ENCODE measurements at regions not wholly inside any gene's neighbourhood (a gene's known extent, or its start where the extent isn't known, plus 50 kb on each side); places are given as distances from the start of the nearest gene placed in this dataset.

DNA sequence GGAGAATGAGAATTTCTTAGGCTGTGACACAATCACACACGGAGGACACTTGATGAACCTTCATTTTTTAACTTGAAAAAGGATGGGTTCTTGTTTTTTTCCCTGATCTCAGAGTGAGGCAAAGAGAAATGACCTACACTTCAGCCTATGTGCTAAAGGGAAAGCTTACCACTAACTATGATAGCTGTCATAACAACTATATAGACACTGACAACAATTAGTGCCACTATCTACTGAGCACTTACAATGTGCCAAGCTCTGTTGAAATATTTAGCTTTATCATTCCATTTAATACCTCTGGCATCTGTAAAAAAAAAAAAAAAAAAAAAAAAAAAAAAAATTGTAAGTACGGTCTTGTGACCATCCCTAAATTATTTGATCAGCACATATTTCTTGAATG, 135.9 kb upstream of the WWC1 start:
- Mint-ChIP-seq H3K27me3 (ENCODE audit: low read depth) (peaks cover 4% of the 10 kb centered on the region), H3K27ac (ENCODE audit: unreplicated experiment) (no peak overlapping the region), H3K4me1 (ENCODE audit: low read depth) (peaks cover 15% of the 10 kb centered on the region), H3K9me3 (ENCODE audit: low read depth) (no peaks in the 10 kb centered on the region), H3K4me3 (ENCODE audit: unreplicated experiment) (no peak overlapping the region), H3K36me3 (ENCODE audit: low read depth) (no peaks in the 10 kb centered on the region)
- no peak for TF ChIP-seq CTCF (IDR thresholded peaks at IDR 0.05)
- no peak for DNase-seq (ENCODE audit: low spot score)

- TF ChIP-seq CTCF (IDR thresholded peaks at IDR 0.05) = no peak
- H3K27ac Mint-ChIP-seq (ENCODE audit: unreplicated experiment) = no peak overlapping the region
- no peaks in the 10 kb centered on the region for H3K36me3 Mint-ChIP-seq (ENCODE audit: low read depth)
- no peaks in the 10 kb centered on the region for H3K9me3 Mint-ChIP-seq (ENCODE audit: low read depth)
- DNase-seq (ENCODE audit: low spot score) = no peak
- peaks cover 15% of the 10 kb centered on the region for H3K4me1 Mint-ChIP-seq (ENCODE audit: low read depth)
- no peak overlapping the region for H3K4me3 Mint-ChIP-seq (ENCODE audit: unreplicated experiment)
- peaks cover 4% of the 10 kb centered on the region for H3K27me3 Mint-ChIP-seq (ENCODE audit: low read depth)
Measured at GRCh38 chr5:168156170-168156569, 135.3 kb upstream of the WWC1 start.

DNA sequence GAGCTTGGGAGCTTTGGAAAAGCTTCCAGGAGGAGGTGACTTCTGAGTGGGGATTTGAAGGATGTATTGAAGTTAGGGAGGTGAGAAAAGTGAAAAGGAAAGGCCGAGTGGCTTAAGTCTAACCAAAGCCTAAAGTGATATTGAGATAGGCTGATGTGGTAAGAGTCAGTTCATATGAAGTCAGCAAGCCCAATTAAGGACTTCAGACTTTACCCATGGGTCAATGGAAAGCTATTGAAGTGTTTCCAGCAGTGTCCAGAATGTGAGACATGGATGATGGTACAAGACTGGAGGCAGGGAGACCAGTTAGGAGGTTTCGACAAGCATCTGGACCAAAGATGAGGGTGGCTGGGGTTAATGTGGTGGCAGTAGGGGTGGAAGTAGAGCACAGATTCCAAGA, 134.3 kb upstream of the WWC1 start:
- no peak for TF ChIP-seq CTCF (IDR thresholded peaks at IDR 0.05)
- DNase-seq (ENCODE audit: low spot score) = no peak
- Mint-ChIP-seq H3K9me3 (ENCODE audit: low read depth) (no peaks in the 10 kb centered on the region), H3K4me1 (ENCODE audit: low read depth) (peaks cover 15% of the 10 kb centered on the region), H3K27me3 (ENCODE audit: low read depth) (peaks cover 6% of the 10 kb centered on the region), H3K4me3 (ENCODE audit: unreplicated experiment) (no peak overlapping the region), H3K27ac (ENCODE audit: unreplicated experiment) (no peak overlapping the region), H3K36me3 (ENCODE audit: low read depth) (no peaks in the 10 kb centered on the region)

DNA sequence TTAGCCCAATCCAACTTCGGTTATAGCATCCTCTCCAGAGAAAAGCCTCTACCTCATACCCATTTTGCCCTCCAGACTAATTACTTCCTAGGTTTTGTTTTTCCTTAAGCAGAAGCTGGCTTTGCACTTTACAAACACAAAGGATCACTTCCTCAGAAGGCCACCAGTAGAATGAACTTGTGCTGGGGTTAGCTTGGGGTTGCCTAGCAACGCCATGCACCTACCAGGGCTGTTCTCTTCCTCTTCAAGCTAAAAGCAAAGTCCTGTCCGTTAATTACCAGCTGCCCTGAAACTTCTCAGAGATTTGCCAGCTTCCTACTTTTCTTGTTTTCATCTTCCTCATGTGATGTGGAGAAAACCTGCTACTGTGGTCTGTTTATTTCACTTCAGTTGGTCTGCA, 132.0 kb upstream of the WWC1 start:
- DNase-seq (ENCODE audit: low spot score) = no peak
- Mint-ChIP-seq H3K4me3 (ENCODE audit: unreplicated experiment) (no peak overlapping the region), H3K36me3 (ENCODE audit: low read depth) (no peaks in the 10 kb centered on the region)

DNA sequence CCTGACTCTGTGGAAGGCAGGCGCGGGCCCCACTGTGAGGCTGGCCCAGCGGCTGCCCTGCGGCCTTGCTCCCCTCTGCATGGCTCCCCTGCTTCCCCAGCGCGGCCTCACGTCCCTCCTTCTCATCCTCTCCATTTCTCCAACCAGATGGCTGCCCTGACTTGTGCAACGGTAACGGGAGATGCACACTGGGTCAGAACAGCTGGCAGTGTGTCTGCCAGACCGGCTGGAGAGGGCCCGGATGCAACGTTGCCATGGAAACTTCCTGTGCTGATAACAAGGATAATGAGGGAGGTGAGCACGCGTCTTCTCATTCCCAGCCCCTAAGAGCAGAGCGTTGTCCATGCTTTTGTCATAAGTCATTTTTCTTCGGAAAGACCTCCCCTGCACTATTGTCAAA, 129.0 kb upstream of the WWC1 start:
- DNase-seq (ENCODE audit: low spot score) = no peak
- no peak for TF ChIP-seq CTCF (IDR thresholded peaks at IDR 0.05)
- Mint-ChIP-seq H3K4me3 (ENCODE audit: unreplicated experiment) (no peak overlapping the region), H3K27ac (ENCODE audit: unreplicated experiment) (no peak overlapping the region), H3K36me3 (ENCODE audit: low read depth) (no peaks in the 10 kb centered on the region), H3K9me3 (ENCODE audit: low read depth) (no peaks in the 10 kb centered on the region), H3K27me3 (ENCODE audit: low read depth) (peaks cover 10% of the 10 kb centered on the region), H3K4me1 (ENCODE audit: low read depth) (peaks cover 4% of the 10 kb centered on the region)

More for the DNA sequence above, 132.0 kb upstream of the WWC1 start:
- Mint-ChIP-seq H3K27ac (ENCODE audit: unreplicated experiment) (no peak overlapping the region), H3K9me3 (ENCODE audit: low read depth) (no peaks in the 10 kb centered on the region), H3K4me1 (ENCODE audit: low read depth) (no peaks in the 10 kb centered on the region), H3K27me3 (ENCODE audit: low read depth) (peaks cover 6% of the 10 kb centered on the region)
- TF ChIP-seq CTCF (IDR thresholded peaks at IDR 0.05) = no peak
